ENCODE measurements at regions not wholly inside any gene's neighbourhood (a gene's known extent, or its start where the extent isn't known, plus 50 kb on each side); places are given as distances from the start of the nearest gene placed in this dataset.
"Not testable (repeated sequence)": the region's sequence is repeated elsewhere in the genome, so short reads cannot be mapped to it uniquely, and the experiment has no call there.

GRCh38 chr14:89484051-89484844 is 67.2 kb upstream of the FOXN3 start:
- no peak for DNase-seq

GRCh38 chr14:89481196-89481595 is 64.2 kb upstream of the FOXN3 start:
- DNase-seq, result no peak

GRCh38 chr14:89480278-89480677 is 63.2 kb upstream of the FOXN3 start:
- no peak for DNase-seq

- no peak for DNase-seq
Measured at GRCh38 chr14:89479802-89480201, 62.8 kb upstream of the FOXN3 start.

- DNase-seq, result no peak
Measured at GRCh38 chr14:89477391-89477790, 60.4 kb upstream of the FOXN3 start.

- DNase-seq, result no peak
Measured at GRCh38 chr14:89476354-89476896, 59.4 kb upstream of the FOXN3 start.

- DNase-seq, result no peak
Measured at GRCh38 chr14:89474464-89474863, 57.4 kb upstream of the FOXN3 start.

- no peak for DNase-seq
Measured at GRCh38 chr14:89473989-89474388, 57.0 kb upstream of the FOXN3 start.

- DNase-seq, result no peak
Measured at GRCh38 chr14:89473569-89473968, 56.5 kb upstream of the FOXN3 start.

GRCh38 chr14:89470401-89470800 is 53.4 kb upstream of the FOXN3 start:
- DNase-seq, result no peak

- no peak for DNase-seq
Measured at GRCh38 chr14:89469210-89470198, 52.5 kb upstream of the FOXN3 start.

GRCh38 chr14:89468566-89468965 is 51.5 kb upstream of the FOXN3 start:
- no peak for DNase-seq

GRCh38 chr14:89468030-89468429 is 51.0 kb upstream of the FOXN3 start:
- not testable (repeated sequence) for DNase-seq

GRCh38 chr14:89466944-89467343 is 49.9 kb upstream of the FOXN3 start:
- DNase-seq, result no peak

All from NCI-H2029 (cell line).